Skin epidermis (tissue), 12 donors: ENCODE measurements at regions not wholly inside any gene's neighbourhood (a gene's known extent, or its start where the extent isn't known, plus 50 kb on each side); places are given as distances from the start of the nearest gene placed in this dataset.

Experiments
- H3K27ac ChIP-seq, 21 experiments: fragments of 200-600 bp; sonication (generic) in 11 of 21; one replicate each; pipeline ENCODE4 v1.5.0; 2020; ENCODE audit warnings: mild to moderate bottlenecking in 3 of 21, inconsistent platforms in 2 of 21, moderate library complexity in 2 of 21
- H3K4me3 ChIP-seq, 7 experiments: fragments of 200-600 bp; sonication (generic) in 2 of 7; one replicate each; pipeline ENCODE4 v1.5.0; 2020; ENCODE audit warnings: inconsistent platforms in 2 of 7, mild to moderate bottlenecking in 2 of 7, moderate library complexity in 1 of 7

- no peak overlapping the region for H3K27ac ChIP-seq
Observed at GRCh38 chr12:20232931-20233675, 135.2 kb upstream of the PDE3A start.

DNA sequence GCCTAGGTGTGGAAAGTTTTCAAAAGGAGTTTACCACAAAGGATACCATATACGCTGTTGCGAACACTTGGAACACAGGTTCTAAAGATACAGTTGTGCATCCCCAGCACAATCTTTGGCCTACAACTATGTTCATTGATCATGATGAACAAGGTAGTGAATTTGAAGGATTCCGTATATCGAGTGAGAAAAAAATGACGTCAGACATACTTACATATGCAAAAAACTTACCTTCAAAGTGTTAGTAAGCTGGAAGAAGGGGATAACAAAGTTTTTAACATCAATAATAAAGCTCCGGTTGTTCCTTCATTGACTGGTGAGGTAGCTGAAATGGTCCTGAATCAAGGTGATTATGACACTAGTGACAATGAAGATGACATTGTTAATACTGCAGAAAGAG is 133.9 kb upstream of the PDE3A start:
- no peak overlapping the region for H3K27ac ChIP-seq
- no peak overlapping the region for H3K4me3 ChIP-seq

More at GRCh38 chr12:20232931-20233675, 135.2 kb upstream of the PDE3A start:
- no peak overlapping the region for H3K4me3 ChIP-seq

- H3K27ac ChIP-seq: no peak overlapping the region
- no peak overlapping the region for H3K4me3 ChIP-seq
Observed at GRCh38 chr12:20237091-20237490, 131.2 kb upstream of the PDE3A start.

DNA sequence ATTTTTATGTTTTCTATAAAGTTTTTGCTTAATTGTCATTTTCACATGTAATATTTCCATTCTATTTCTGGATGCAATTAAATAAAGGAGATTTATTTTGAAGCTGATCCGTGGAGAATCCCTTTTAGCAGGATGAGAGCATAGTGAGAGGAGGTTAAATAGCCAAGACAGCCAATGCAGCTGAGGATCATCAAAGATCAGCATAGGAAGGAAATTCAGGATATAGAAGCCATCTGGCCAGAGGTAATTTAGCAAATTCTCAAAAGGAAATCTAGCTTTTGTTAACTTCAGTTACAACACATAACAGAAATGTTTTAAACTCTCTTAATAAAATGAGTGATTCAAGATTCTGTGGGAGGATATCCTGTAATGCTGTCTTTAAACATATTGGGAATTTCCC is 122.8 kb upstream of the PDE3A start:
- H3K4me3 ChIP-seq: no peak overlapping the region
- no peak overlapping the region for H3K27ac ChIP-seq

GRCh38 chr12:20248646-20249045 is 119.7 kb upstream of the PDE3A start:
- H3K27ac ChIP-seq: no peak overlapping the region
- H3K4me3 ChIP-seq: no peak overlapping the region

DNA sequence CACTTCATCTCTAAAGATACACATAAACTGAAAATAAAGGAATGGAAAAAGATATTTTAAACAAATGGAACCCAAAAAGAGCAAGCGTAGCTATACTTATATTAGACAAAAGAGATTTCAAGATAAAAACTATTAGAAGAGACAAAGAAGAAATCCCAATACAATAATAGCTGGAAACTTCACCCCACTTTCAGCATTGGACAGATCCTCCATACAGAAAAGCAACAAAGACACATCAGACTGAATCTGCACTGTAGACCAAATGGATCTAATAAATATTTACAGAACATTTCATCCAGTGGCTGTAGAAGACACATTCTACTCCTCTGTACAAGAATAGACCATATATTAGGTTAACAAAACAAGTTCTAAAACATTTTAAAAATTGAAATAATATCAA is 117.6 kb upstream of the PDE3A start:
- H3K27ac ChIP-seq: no peak overlapping the region
- no peak overlapping the region for H3K4me3 ChIP-seq

GRCh38 chr12:20257311-20257710 is 111.0 kb upstream of the PDE3A start:
- Histone ChIP-seq H3K4me3 (no peak overlapping the region), H3K27ac (no peak overlapping the region)

GRCh38 chr12:20259786-20260185 is 108.6 kb upstream of the PDE3A start:
- Histone ChIP-seq H3K27ac (no peak overlapping the region), H3K4me3 (no peak overlapping the region)

DNA sequence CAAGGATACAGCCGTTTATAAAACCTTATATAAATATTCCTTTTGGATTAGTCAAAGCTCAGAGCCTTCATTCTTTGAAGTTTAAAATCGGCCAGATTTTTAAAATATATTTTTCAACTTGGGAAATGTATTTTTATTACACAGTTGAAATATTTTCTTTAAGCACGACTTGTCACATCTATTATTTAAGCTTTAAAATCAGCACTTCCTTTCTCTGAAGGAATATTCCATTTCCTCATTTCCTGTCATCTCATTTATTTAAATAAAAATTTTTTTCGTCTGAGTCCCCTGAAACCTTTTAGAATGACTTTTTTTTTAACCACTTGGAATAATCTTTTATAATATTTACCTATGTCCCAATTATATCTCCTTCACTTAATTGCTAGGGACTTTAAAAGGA is 107.5 kb upstream of the PDE3A start:
- H3K27ac ChIP-seq: no peak overlapping the region
- no peak overlapping the region for H3K4me3 ChIP-seq

DNA sequence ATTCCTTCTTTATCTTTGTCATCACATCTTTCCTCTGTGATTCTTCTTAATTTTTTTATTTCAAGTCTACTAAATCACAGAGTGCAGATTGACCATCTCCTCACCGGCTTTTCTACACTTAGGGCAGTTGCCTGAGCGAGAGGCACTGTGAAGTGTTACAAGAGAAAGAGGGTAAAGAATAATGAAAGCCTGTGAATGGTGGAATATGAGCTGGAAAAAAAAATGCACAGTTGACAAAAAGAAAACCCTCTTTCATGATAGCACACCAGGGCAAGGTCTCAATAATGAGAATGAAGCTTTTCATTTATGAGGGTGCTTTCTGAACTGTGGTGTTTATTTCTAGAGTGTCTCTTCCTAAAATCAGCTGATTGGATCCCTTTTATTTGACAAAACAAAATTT is 106.2 kb upstream of the PDE3A start:
- Histone ChIP-seq H3K27ac (no peak overlapping the region), H3K4me3 (no peak overlapping the region)

DNA sequence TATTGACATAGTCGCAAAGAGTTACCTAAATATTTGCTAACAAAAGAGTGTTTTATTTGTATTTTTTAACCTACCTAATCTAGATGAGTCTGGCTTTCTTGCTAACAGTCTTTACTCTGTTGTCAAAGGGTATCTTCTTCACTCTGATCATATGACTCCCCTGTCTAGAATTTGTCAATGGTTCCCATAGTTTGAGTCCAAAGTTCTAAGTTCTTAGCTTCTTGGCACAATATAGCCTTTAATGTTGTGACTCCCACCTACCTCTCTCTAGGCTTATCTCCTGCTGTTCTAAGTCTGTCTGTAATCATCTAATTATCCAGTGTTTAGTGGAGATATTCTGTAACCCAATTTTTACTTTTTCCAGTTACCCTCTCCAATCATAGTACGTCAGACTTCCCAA is 104.3 kb upstream of the PDE3A start:
- no peak overlapping the region for H3K4me3 ChIP-seq

DNA sequence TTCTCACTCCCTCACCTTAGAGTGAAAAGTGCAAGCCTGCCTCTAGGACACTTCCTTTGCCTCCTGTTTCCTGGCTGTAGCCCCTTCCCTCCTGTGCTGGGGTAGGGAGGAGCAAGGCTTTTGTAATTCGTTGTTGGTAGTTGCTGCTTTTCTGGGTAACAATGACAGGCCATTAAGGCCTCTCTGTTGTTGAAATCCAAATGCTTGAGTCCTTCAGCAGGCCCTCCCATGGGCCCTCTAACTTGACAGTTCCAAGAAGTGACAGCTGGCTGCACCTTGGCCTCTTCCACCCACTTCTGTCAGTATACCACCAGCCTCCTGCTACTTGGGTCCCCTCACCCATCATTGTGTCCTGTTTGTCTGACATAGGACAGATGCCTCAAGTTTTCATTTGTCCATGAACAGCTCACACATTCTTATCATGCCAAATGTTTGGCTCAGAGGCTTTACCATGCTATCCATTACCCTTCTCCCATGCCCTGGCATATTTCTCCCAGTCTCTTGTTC is 103.7 kb upstream of the PDE3A start:
- no peak overlapping the region for H3K27ac ChIP-seq

More for the DNA sequence above, 104.3 kb upstream of the PDE3A start:
- no peak overlapping the region for H3K27ac ChIP-seq

GRCh38 chr12:20268121-20268732 is 100.1 kb upstream of the PDE3A start:
- H3K4me3 ChIP-seq: no peak overlapping the region
- no peak overlapping the region for H3K27ac ChIP-seq

More for the DNA sequence above, 103.7 kb upstream of the PDE3A start:
- no peak overlapping the region for H3K4me3 ChIP-seq

GRCh38 chr12:20268771-20269170 is 99.6 kb upstream of the PDE3A start:
- no peak overlapping the region for H3K27ac ChIP-seq
- H3K4me3 ChIP-seq: no peak overlapping the region

- H3K27ac ChIP-seq: no peak overlapping the region
- H3K4me3 ChIP-seq: no peak overlapping the region
Observed at GRCh38 chr12:20269337-20270067, 98.8 kb upstream of the PDE3A start.

- Histone ChIP-seq H3K4me3 (no peak overlapping the region), H3K27ac (no peak overlapping the region)
Observed at GRCh38 chr12:20270557-20270956, 97.8 kb upstream of the PDE3A start.

DNA sequence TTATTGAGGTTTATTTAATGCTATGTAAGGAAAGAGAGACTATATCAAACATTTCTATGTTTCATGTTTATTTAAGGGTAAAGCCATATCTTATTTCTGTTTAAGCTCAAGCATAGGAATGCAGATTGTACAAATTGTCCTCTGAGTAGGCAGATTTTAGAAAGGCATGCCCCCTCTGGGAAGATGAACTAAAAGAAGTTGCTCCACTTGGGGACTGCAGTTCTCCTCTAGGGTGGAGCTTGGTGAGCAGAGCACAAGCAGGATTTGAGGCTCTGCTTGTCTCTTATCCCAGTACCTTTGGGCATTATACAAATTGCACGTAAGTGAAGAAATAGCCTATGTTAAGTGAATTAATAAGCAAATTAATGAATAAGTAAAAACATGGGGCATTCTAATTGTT is 96.2 kb upstream of the PDE3A start:
- Histone ChIP-seq H3K4me3 (no peak overlapping the region), H3K27ac (no peak overlapping the region)

GRCh38 chr12:20272801-20273200 is 95.5 kb upstream of the PDE3A start:
- Histone ChIP-seq H3K27ac (no peak overlapping the region), H3K4me3 (no peak overlapping the region)

DNA sequence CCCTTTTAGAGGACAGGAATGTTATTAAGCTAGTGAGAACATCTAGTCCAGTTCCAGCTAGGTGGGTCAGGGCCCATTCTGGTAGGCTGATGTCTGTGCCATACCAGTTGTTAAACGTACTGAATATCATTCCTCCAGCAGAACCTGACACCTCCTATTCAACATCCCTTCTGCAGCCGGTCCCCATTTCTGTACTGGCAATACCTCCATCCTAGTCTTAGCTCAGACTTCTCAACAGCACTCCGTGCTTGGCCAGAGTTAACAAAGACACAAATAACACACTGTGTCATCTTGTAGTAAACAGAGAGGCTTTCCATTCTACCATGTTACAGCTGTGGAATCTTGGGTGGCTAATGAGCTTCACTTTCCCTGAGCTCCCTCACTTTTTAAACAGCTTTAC is 94.3 kb upstream of the PDE3A start:
- Histone ChIP-seq H3K4me3 (no peak overlapping the region), H3K27ac (no peak overlapping the region)

GRCh38 chr12:20278276-20278675 is 90.1 kb upstream of the PDE3A start:
- H3K4me3 ChIP-seq: no peak overlapping the region

GRCh38 chr12:20280515-20280914 is 87.8 kb upstream of the PDE3A start:
- no peak overlapping the region for H3K27ac ChIP-seq
- no peak overlapping the region for H3K4me3 ChIP-seq

More at GRCh38 chr12:20278276-20278675, 90.1 kb upstream of the PDE3A start:
- no peak overlapping the region for H3K27ac ChIP-seq
